ENCODE measurements at regions not wholly inside any gene's neighbourhood (a gene's known extent, or its start where the extent isn't known, plus 50 kb on each side); places are given as distances from the start of the nearest gene placed in this dataset.

GRCh38 chr21:43295066-43295958, 126.5 kb downstream of the CRYAA start:
- H3K4me3 ChIP-seq (ENCODE audit: low read depth, low read length): no peak overlapping the region

DNA sequence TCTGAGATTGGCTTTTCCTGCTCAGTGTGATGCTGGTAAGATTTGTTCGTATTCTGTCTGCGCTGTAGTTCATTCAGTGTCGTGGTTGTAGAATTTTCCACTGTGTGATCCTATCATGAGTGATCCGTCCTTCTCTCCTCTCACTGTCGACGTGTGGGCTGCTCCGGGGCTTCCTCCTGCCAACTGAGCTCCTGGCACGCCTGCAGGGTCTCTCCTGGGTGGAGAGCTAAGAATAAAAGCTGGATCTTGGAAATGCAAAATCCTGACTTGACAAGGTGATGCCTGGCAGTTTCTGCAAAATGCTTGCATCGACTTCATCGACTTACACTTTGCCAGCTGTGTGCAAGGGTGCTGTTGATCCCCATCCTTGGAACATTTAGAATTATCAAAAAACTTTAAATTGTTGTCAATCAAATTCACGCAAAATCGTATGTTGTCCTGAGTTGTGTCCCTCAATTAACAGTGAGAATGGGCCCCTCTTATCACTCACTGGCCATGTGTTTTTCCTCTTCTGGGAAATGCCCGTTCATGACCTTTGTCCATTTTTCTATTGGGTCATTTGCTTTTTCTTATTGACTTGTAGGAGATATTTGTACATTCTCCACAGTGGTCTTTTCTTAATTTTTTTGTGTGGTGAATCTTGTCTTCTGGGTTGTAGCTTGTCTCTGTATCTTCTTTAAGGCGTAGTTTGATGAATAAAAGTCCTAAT, 125.5 kb downstream of the CRYAA start:
- DNase-seq (ENCODE audit: low read depth): no peak
- no peak for TF ChIP-seq CTCF (IDR thresholded peaks at IDR 0.05; ENCODE audit: low read depth, low read length, missing control alignments)
- no peak overlapping the region for H3K4me3 ChIP-seq (ENCODE audit: low read depth, low read length)
- in situ Hi-C loops (cut with HindIII; ENCODE audit: low sequenced_read_pairs): no loop called here

More at GRCh38 chr21:43295066-43295958, 126.5 kb downstream of the CRYAA start:
- no peak for TF ChIP-seq CTCF (IDR thresholded peaks at IDR 0.05; ENCODE audit: low read depth, low read length, missing control alignments)
- in situ Hi-C loops (cut with HindIII; ENCODE audit: low sequenced_read_pairs): no loop called here
- DNase-seq (ENCODE audit: low read depth): no peak

- H3K4me3 ChIP-seq (ENCODE audit: low read depth, low read length): no peak overlapping the region
- in situ Hi-C loops (cut with HindIII; ENCODE audit: low sequenced_read_pairs): no loop called here
- DNase-seq (ENCODE audit: low read depth): no peak
- no peak for TF ChIP-seq CTCF (IDR thresholded peaks at IDR 0.05; ENCODE audit: low read depth, low read length, missing control alignments)
Measured at GRCh38 chr21:43292866-43293142, 124.0 kb downstream of the CRYAA start.

DNA sequence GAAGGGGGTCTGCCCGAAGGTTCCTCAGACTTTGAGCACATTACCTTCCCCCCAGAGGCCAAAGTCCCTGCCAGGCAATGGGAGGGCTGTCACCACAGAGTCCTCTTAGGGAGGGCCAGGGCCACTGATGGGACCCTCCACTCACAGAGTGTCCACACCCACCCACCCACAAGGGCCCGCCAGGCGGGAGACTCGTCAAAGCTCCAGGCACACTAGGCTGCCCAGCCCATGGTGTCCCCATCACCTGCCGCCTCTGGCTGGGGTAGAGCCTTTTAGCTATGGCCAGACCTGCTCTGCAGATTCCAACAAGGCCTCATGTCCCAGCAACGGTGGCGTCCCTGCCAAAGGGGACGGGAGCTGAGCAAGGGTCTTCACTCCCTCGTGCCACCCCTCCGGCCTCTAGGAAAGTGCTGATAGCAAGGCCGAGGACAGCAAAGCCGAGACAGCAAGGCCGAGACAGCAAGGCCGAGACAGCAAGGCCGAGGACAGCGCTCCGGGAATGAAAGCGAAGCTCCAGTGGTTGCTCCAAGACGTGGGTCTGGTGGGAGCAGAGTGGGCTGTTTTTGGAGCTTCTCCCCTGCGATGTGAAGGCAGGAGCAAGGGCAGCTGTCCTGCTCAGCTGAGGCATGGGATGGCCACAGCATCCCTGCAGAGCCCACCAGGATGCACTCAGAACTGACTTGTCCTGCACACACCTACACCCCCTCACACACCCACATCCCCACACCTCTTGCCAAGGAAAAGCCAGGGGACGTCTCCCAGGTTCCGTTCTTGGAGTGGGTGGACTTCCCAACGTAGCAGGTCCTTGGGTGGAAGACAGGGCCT, 123.4 kb downstream of the CRYAA start:
- TF ChIP-seq CTCF (IDR thresholded peaks at IDR 0.05; ENCODE audit: low read depth, low read length, missing control alignments): no peak
- H3K4me3 ChIP-seq (ENCODE audit: low read depth, low read length): no peak overlapping the region
- in situ Hi-C loops (cut with HindIII; ENCODE audit: low sequenced_read_pairs): no loop called here
- no peak for DNase-seq (ENCODE audit: low read depth)

DNA sequence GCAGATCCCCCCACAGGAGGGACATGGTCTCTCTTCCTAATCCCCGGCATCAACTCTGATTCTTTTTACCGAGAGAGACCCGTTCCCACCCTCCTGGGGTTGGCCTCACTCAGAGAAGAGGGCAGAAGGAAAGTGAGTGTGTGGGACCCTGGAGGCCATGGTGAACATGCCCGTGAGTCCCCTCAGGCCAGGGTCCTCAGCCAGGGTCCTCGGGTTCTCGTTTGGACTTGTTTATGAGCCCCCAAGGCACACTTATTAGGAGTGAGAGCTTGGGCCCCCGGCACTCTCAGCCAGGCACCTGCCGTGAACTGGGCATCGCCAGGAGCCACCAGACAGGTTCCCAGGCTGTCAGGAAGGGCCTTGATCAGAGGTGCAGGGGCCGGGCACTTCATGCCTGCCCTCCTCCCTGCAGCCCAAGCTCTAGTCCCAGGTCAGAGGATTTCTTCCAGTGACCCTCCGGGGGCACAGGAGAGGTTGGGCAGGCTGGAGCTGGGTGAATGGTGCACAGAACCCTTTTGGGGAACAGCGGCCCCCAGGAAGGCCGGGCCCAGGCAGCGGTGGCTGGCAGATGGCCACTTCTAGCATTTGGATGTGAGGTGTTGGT, 122.6 kb downstream of the CRYAA start:
- no peak for DNase-seq (ENCODE audit: low read depth)
- in situ Hi-C loops (cut with HindIII; ENCODE audit: low sequenced_read_pairs): no loop called here
- TF ChIP-seq CTCF (IDR thresholded peaks at IDR 0.05; ENCODE audit: low read depth, low read length, missing control alignments): no peak
- no peak overlapping the region for H3K4me3 ChIP-seq (ENCODE audit: low read depth, low read length)
